Stomach (tissue), 4 donors: ENCODE measurements at regions not wholly inside any gene's neighbourhood (a gene's known extent, or its start where the extent isn't known, plus 50 kb on each side); places are given as distances from the start of the nearest gene placed in this dataset.
A peak's percentile ranks its signal among the peaks of the same experiment; 100 is the strongest.

Experiments used
- EP300 ChIP-seq: sonication (generic); formaldehyde crosslinking; IDR thresholded peaks from one replicate; pipeline ENCODE4 v1.6.1; 2017; ENCODE audit warnings: antibody characterized with exemption
- POLR2A ChIP-seq, 4 donors: fragments of 450-650 bp; IDR thresholded peaks; one replicate each; pipeline ENCODE4 v1.6.1; 2016; ENCODE audit warnings: antibody characterized with exemption in 4 of 4, control low read depth in 2 of 4, mild to moderate bottlenecking in 1 of 4, moderate library complexity in 1 of 4
- POLR2AphosphoS5 ChIP-seq, 3 donors: sonication (generic); formaldehyde crosslinking; IDR thresholded peaks; one replicate each; pipeline ENCODE4 v1.6.1; 2016; ENCODE audit warnings: antibody characterized with exemption in 3 of 3
- TF ChIP-seq, protein P1 (sequence below), 7 experiments: fragments of 450-650 bp in 4 of 7; fragments of 200-600 bp in 3 of 7; sonication (generic) in 3 of 7; IDR thresholded peaks; one replicate each; pipeline ENCODE4 v1.5.1; 2016 to 2019; ENCODE audit warnings: antibody characterized with exemption in 7 of 7, control low read depth in 2 of 7, mild to moderate bottlenecking in 1 of 7

DNA sequence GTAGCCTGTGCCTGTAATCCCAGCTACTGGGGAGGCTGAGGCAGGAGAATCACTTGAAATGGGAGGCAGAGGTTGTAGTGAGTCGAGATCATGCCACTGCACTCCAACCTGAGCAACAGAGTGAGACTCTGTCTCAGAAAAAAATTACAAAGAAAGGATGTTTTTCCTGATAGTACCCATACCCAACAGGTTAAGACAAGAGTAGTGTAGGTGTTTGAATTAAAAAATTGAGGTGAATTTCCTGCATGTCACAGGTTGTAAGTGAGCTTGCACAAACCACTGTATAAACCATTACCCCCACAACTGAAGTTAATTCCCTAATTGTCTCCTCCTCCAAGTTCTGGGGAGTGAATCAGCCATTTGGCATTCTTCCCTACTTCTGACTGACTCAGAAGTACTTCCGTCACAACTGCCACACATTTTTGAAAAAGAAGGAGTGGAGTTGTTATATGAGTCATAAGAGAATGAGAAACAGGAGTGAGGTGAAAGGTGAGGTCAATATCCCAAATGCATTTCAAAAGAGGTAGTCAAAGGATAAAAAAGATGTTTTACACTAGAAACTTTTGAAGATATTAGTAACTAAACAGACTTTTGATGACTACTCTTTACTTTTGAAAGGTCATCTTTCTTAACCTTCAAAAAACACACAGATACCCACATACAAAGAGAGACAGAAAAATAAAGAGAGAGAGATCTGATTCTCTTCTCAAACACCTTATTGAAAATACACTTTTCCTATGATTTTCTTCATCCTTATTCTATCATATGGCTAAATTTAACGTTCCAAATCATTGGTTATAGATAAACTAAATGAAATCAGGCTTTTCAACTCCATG is 134.5 kb downstream of the BTC start:
- TF ChIP-seq EP300 (no peak), POLR2A (IDR thresholded peaks at IDR 0.05) (no peak), POLR2AphosphoS5 (IDR thresholded peaks at IDR 0.05) (peak in 1 of 3 donors; percentile 88)
- TF ChIP-seq, protein P1, sequence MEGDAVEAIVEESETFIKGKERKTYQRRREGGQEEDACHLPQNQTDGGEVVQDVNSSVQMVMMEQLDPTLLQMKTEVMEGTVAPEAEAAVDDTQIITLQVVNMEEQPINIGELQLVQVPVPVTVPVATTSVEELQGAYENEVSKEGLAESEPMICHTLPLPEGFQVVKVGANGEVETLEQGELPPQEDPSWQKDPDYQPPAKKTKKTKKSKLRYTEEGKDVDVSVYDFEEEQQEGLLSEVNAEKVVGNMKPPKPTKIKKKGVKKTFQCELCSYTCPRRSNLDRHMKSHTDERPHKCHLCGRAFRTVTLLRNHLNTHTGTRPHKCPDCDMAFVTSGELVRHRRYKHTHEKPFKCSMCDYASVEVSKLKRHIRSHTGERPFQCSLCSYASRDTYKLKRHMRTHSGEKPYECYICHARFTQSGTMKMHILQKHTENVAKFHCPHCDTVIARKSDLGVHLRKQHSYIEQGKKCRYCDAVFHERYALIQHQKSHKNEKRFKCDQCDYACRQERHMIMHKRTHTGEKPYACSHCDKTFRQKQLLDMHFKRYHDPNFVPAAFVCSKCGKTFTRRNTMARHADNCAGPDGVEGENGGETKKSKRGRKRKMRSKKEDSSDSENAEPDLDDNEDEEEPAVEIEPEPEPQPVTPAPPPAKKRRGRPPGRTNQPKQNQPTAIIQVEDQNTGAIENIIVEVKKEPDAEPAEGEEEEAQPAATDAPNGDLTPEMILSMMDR (IDR thresholded peaks at IDR 0.05) = no peak
